HUES6 (cell line): ENCODE measurements at regions not wholly inside any gene's neighbourhood (a gene's known extent, or its start where the extent isn't known, plus 50 kb on each side); places are given as distances from the start of the nearest gene placed in this dataset.
"Not testable (repeated sequence)": the region's sequence is repeated elsewhere in the genome, so short reads cannot be mapped to it uniquely, and the experiment has no call there.

Experiments
- H3K27ac ChIP-seq: 2 replicates; pipeline ENCODE4 v1.7.0; 2013; ENCODE audit warnings: low read depth, mild to moderate bottlenecking, low read length, inconsistent platforms
- H3K27me3 ChIP-seq: 2 replicates; pipeline ENCODE4 v1.6.1; 2013; ENCODE audit warnings: low read length; ENCODE audit not compliant: control insufficient read depth, insufficient read depth
- H3K36me3 ChIP-seq: 2 replicates; pipeline ENCODE4 v1.6.1; 2013; ENCODE audit warnings: low read length; ENCODE audit not compliant: control insufficient read depth, insufficient read depth
- H3K4me1 ChIP-seq: 2 replicates; pipeline ENCODE4 v1.6.1; 2013; ENCODE audit warnings: low read length; ENCODE audit not compliant: control insufficient read depth, insufficient read depth
- H3K4me3 ChIP-seq: 2 replicates; pipeline ENCODE4 v1.5.1; 2013; ENCODE audit warnings: low read depth, low read length
- H3K9ac ChIP-seq: one replicate; pipeline ENCODE4 v1.6.1; 2013; ENCODE audit warnings: mild to moderate bottlenecking, low read length
- H3K9me3 ChIP-seq: 2 replicates; pipeline ENCODE4 v1.6.1; 2013; ENCODE audit warnings: low read depth, low read length; ENCODE audit not compliant: control insufficient read depth, insufficient read depth

GRCh38 chr15:20007338-20007737 lies 534.3 kb downstream of the GOLGA6L6 start:
- H3K4me3 ChIP-seq, H3K27ac ChIP-seq, H3K4me1 ChIP-seq, H3K27me3 ChIP-seq, H3K9ac ChIP-seq, H3K9me3 ChIP-seq, H3K36me3 ChIP-seq: not testable (repeated sequence)

DNA sequence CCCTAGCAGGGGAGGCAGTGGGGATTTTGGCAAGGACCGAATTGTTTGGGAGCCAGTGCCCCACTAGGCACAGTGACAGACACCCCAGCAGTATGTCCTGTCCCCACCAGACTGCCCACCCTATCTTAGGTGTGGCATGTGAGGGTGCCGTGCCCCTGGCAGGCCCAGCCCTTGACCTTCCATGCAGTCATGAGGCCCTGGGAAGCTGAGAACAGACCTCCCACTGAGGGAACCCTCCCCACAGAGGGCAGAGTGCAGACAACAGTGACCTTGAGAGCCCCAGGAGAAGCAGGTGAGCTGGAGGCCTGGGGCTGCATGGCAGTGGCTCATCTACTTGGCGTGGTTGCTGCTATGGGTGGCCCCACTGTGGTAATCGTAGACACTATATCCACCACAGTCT lies 538.1 kb downstream of the GOLGA6L6 start:
- H3K27ac ChIP-seq, H3K4me1 ChIP-seq, H3K36me3 ChIP-seq, H3K27me3 ChIP-seq, H3K9me3 ChIP-seq, H3K9ac ChIP-seq, H3K4me3 ChIP-seq: not testable (repeated sequence)

DNA sequence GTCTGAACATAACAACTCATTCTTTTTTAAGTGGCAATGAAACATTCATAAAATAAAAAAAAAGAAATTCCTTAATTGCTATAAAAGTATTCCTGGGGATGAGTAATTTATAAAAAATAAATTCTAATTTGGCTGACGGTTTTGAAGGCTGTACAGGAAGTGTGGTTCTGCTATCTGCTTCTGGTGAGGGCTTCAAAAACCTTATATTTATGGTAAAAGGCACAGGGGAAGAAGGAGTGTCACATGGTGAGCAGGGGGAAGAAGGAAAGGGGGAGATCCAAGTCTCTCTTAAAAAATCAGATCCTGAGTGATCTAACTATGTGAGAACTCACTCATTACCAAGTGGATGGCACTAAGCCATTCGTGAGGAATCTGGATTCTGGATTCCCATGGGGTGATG lies 539.0 kb downstream of the GOLGA6L6 start:
- not testable (repeated sequence) for H3K4me3 ChIP-seq, H3K4me1 ChIP-seq, H3K9ac ChIP-seq, H3K27ac ChIP-seq, H3K9me3 ChIP-seq, H3K36me3 ChIP-seq, H3K27me3 ChIP-seq

DNA sequence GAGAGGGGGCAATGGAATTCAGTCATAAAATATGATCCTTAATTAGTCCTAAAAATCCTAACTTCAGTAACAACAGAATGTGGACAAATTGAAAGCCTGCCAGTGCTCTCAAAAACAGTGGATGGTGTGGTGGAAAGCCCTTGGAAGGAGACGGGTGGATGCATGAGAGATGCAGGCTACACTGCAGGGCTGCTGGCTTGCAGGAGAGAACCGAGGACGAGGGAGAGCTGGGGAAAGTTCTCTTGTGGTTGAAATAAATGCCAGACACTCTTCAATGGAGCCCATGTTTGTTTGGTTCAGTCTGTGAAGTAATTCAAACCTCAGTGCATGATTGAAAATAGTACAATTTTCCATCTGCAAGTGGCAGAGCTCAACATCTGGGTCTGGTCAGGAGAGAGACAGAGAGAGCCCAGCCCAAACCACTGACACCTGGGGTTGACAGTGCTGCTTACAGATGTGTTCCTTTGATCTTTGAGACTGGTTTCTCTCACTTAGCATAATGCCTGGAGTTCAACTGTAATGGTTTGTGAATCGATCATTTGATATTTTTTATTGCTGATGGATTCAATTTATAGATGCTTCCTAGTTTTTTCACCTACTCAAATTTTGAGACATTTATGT lies 544.9 kb downstream of the GOLGA6L6 start:
- not testable (repeated sequence) for H3K9me3 ChIP-seq, H3K4me3 ChIP-seq, H3K9ac ChIP-seq, H3K27ac ChIP-seq, H3K27me3 ChIP-seq, H3K4me1 ChIP-seq, H3K36me3 ChIP-seq

DNA sequence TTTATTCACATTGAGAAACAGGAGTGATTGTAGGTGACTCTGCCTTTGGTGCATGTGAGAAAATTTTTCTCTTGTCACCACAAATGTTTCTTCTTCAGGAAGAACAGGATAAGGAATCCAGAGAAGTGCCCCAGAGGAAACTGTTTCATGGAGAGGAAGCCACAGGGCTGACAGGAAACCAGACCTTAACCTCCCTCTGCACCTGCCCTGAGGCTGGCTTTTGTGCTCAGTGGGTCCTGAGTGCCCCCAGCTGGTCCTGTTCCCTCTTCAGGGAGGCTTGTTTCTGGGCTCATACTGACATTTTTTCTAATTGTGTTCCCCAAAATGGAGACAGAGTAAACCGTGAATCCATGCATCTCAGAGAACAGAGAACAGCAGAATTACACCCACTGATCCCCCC lies 546.3 kb downstream of the GOLGA6L6 start:
- H3K27me3 ChIP-seq, H3K9ac ChIP-seq, H3K36me3 ChIP-seq, H3K4me3 ChIP-seq, H3K27ac ChIP-seq, H3K4me1 ChIP-seq: not testable (repeated sequence)
- H3K9me3 ChIP-seq = peaks cover 17% of the 10 kb centered on the region; the same call in 1 of the 2 replicates

- H3K9me3 ChIP-seq = peaks cover 27% of the 10 kb centered on the region; the same call in 1 of the 2 replicates
Observed at GRCh38 chr15:19992428-19992827, 549.2 kb downstream of the GOLGA6L6 start.

DNA sequence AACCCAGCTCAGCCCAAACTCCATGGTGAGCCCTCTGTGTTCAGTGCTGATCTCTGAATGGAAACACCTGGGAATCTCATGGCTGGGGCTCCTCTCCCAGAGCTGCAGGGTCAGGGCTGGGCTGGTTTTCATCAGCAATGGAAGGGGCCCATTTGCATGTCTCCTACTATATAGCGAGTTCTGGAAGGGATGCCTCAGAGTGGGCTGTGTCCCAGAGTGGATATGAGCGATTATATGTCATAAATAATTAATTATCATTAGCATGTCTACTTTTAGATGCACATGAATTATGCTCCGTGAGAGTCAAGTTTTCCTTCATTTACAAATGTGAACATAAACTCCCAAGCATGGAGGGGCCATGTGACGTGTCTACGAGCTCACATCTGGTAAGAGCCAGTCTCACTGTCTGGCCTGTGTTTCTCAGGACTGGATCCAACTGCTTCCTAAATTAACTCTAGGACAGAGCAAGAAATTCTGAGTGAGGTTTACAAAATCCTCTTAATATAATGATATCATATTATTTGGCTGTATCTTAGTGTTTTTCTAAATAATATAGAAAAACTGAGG lies 553.4 kb downstream of the GOLGA6L6 start:
- no peaks in the 10 kb centered on the region for H3K4me1 ChIP-seq
- no peak overlapping the region for H3K27ac ChIP-seq
- no peak overlapping the region for H3K9ac ChIP-seq
- H3K36me3 ChIP-seq = no peaks in the 10 kb centered on the region
- H3K27me3 ChIP-seq = no peaks in the 10 kb centered on the region
- H3K9me3 ChIP-seq = peaks cover 42% of the 10 kb centered on the region; the same call in 1 of the 2 replicates
- H3K4me3 ChIP-seq = no peak overlapping the region

More at GRCh38 chr15:19992428-19992827, 549.2 kb downstream of the GOLGA6L6 start:
- Histone ChIP-seq H3K27ac (no peak overlapping the region), H3K27me3 (no peaks in the 10 kb centered on the region), H3K4me3 (no peak overlapping the region), H3K9ac (no peak overlapping the region), H3K36me3 (no peaks in the 10 kb centered on the region), H3K4me1 (no peaks in the 10 kb centered on the region)

DNA sequence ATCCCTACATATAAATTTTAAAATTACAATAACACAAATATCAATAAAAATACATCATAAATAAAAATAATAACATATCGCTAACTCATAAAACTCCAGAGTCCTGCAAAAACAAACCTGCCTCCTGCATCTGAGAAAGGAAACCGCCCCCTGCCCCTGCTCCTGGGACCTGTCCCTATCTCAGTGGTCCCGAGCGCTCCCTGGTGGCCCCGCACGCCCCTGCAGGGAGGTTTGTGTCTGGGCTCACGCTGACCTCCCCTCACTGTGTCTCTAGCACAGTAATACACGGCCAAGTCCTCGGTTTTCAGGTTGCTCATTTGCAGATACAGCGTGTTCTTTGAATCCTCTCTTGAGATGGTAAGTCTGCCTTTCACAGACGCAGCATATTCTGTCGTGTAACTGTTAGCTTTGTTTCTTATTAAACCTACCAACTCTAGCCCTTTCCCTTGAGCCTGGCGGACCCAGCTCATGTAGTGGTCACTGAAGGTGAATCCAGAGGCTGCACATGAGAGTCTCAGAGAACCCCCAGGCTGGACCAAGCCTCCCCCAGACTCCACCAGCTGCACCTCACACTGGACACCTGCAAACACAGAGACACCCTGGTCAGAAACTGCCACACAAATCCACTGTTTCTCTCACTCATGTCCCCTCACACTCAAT lies 554.1 kb downstream of the GOLGA6L6 start:
- H3K9ac ChIP-seq = no peak overlapping the region
- H3K36me3 ChIP-seq = no peaks in the 10 kb centered on the region
- H3K27ac ChIP-seq = no peak overlapping the region
- no peaks in the 10 kb centered on the region for H3K4me1 ChIP-seq
- no peaks in the 10 kb centered on the region for H3K27me3 ChIP-seq
- H3K4me3 ChIP-seq = no peak overlapping the region
- peaks cover 42% of the 10 kb centered on the region; the same call in 1 of the 2 replicates for H3K9me3 ChIP-seq

DNA sequence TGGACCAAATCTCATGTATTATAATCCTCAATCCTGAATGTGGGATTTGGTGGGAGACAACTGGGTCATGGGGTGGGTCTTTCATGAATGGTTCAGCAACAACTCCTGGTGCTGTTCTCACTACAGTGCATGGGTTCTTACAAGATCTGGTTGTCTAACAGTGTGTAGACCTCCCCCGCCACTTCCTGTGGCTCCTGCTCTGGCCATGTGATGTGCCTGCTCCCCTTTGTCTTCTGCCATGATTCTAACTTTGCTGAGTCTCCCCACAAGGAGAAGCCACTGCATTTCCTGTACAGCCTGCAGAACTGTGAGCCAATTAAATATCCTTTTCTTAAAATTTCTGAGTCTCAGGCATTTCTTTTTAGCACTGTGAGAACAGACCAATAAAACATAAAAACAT lies 557.5 kb downstream of the GOLGA6L6 start:
- H3K27ac ChIP-seq = no peak overlapping the region
- H3K9me3 ChIP-seq = peaks cover 29% of the 10 kb centered on the region; the same call in 1 of the 2 replicates
- H3K27me3 ChIP-seq = no peaks in the 10 kb centered on the region
- no peak overlapping the region for H3K9ac ChIP-seq
- no peaks in the 10 kb centered on the region for H3K36me3 ChIP-seq
- no peaks in the 10 kb centered on the region for H3K4me1 ChIP-seq
- H3K4me3 ChIP-seq = no peak overlapping the region

DNA sequence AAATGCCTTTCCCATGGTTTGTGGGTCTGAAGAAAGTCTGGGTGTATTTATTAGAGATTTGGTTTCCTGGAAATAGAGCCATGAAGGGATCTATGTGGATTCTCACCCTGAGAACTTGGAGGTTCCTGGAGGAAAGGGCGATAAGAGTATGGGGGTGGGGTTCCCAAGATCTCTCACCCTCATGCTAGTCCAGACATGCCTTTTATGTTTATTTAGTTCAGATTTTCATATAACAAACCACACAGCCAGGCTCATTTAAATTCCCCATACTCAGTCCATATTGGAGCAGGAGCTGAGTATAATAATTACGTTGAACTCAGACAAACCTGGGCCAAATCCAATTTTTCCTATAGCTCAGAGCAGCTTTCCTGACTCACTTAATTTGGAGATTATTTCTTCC lies 566.6 kb downstream of the GOLGA6L6 start:
- H3K9ac ChIP-seq = no peak overlapping the region
- H3K4me3 ChIP-seq = no peak overlapping the region
- H3K4me1 ChIP-seq = no peaks in the 10 kb centered on the region
- H3K27ac ChIP-seq = no peak overlapping the region
- H3K27me3 ChIP-seq = peaks cover 38% of the 10 kb centered on the region; the same call in 1 of the 2 replicates
- H3K36me3 ChIP-seq = no peaks in the 10 kb centered on the region
- H3K9me3 ChIP-seq = peaks cover 34% of the 10 kb centered on the region; the same call in 1 of the 2 replicates

- Histone ChIP-seq H3K27ac (no peak overlapping the region), H3K4me1 (no peaks in the 10 kb centered on the region), H3K9ac (no peak overlapping the region), H3K27me3 (peaks cover 50% of the 10 kb centered on the region; the same call in 1 of the 2 replicates), H3K36me3 (no peaks in the 10 kb centered on the region), H3K4me3 (no peak overlapping the region), H3K9me3 (peaks cover 37% of the 10 kb centered on the region; the same call in 1 of the 2 replicates)
Observed at GRCh38 chr15:19973718-19974117, 567.9 kb downstream of the GOLGA6L6 start.
